ENCODE measurements at regions not wholly inside any gene's neighbourhood (a gene's known extent, or its start where the extent isn't known, plus 50 kb on each side); places are given as distances from the start of the nearest gene placed in this dataset.

GRCh38 chr14:22386924-22387775 is 201.9 kb downstream of the DAD1 start:
- CTCF ChIA-PET, result no interaction called here
- POLR2A ChIA-PET, result no interaction called here
- no peak overlapping the region for H3K4me3 Mint-ChIP-seq
- H3K4me1 Mint-ChIP-seq (ENCODE audit: low read depth), result no peaks in the 10 kb centered on the region
- H3K27me3 Mint-ChIP-seq, result no peaks in the 10 kb centered on the region
- no peaks in the 10 kb centered on the region for H3K36me3 Mint-ChIP-seq
- H3K9me3 Mint-ChIP-seq, result no peaks in the 10 kb centered on the region
- no peak overlapping the region for H3K27ac Mint-ChIP-seq
- intact Hi-C loops (cut with micrococcal nuclease), result no loop called here
- no peak for DNase-seq

DNA sequence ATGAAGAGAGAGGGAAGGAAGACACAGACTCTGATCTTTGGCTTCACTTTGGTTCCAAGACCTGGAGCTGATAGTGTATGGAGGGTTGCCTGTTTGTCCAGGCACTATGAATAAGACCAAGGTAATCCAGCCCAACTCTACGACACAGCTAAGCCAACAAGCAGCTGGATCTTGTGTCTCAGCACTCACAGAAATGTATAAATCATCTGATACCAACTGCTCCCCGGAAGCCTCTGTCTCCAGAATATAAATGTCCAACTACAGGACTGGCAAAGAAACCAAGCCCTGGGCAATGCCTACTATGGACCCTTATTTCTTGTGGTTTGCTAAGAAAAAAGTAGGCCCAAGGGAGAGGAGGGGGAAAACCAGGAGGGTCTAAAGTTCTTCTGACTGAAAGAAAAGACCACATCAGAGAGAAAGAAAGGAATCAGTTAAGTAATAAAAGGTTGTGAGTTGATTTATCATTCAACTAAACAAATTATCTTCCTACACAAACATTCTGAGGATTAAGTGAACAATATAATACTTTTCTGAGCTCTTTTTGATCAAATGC is 204.0 kb downstream of the DAD1 start:
- Mint-ChIP-seq H3K4me1 (ENCODE audit: low read depth) (no peaks in the 10 kb centered on the region), H3K9me3 (no peaks in the 10 kb centered on the region), H3K36me3 (no peaks in the 10 kb centered on the region), H3K27ac (no peak overlapping the region), H3K4me3 (no peak overlapping the region), H3K27me3 (no peaks in the 10 kb centered on the region)
- POLR2A ChIA-PET, result no interaction called here
- no peak for DNase-seq
- CTCF ChIA-PET, result no interaction called here
- intact Hi-C loops (cut with micrococcal nuclease), result no loop called here

GRCh38 chr14:22384167-22384549 is 204.9 kb downstream of the DAD1 start:
- Mint-ChIP-seq H3K36me3 (no peaks in the 10 kb centered on the region), H3K27ac (no peak overlapping the region), H3K27me3 (no peaks in the 10 kb centered on the region), H3K4me1 (ENCODE audit: low read depth) (no peaks in the 10 kb centered on the region), H3K9me3 (no peaks in the 10 kb centered on the region), H3K4me3 (no peak overlapping the region)
- no peak for DNase-seq
- CTCF ChIA-PET, result no interaction called here
- intact Hi-C loops (cut with micrococcal nuclease), result no loop called here
- POLR2A ChIA-PET, result no interaction called here

GRCh38 chr14:22383515-22384166 is 205.4 kb downstream of the DAD1 start:
- Mint-ChIP-seq H3K27me3 (no peaks in the 10 kb centered on the region), H3K36me3 (no peaks in the 10 kb centered on the region), H3K27ac (no peak overlapping the region), H3K9me3 (no peaks in the 10 kb centered on the region), H3K4me1 (ENCODE audit: low read depth) (no peaks in the 10 kb centered on the region), H3K4me3 (no peak overlapping the region)
- ChIA-PET CTCF (no interaction called here), POLR2A (no interaction called here)
- intact Hi-C loops (cut with micrococcal nuclease), result no loop called here
- no peak for DNase-seq

GRCh38 chr14:22382955-22383354 is 206.1 kb downstream of the DAD1 start:
- ChIA-PET CTCF (no interaction called here), POLR2A (no interaction called here)
- Mint-ChIP-seq H3K9me3 (no peaks in the 10 kb centered on the region), H3K36me3 (no peaks in the 10 kb centered on the region), H3K27me3 (no peaks in the 10 kb centered on the region), H3K4me1 (ENCODE audit: low read depth) (no peaks in the 10 kb centered on the region), H3K4me3 (no peak overlapping the region), H3K27ac (peak overlapping the region; percentile 28)
- DNase-seq, result no peak
- intact Hi-C loops (cut with micrococcal nuclease), result no loop called here

DNA sequence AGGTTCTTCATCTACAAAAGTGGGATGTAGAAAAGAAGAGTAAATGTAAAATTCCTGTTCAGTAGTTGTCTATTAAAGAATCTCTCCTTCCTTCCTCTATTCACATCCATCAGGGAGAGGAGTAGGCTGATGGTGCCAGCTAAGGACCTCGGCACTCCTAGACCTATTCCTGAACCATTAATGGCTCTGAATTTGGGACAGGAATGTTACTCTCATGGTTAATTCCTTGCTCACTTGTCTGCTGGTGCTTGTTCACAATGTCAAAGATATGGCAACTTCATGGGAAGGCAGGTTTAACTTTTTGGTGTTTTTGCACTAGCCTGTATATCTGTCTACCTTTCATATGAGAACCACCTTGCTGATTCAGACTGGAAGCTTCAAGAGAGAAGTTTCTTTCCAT is 206.6 kb downstream of the DAD1 start:
- CTCF ChIA-PET, result no interaction called here
- Mint-ChIP-seq H3K27me3 (no peaks in the 10 kb centered on the region), H3K4me3 (peak overlapping the region; percentile 16), H3K27ac (peak overlapping the region; percentile 28), H3K4me1 (ENCODE audit: low read depth) (no peaks in the 10 kb centered on the region), H3K36me3 (no peaks in the 10 kb centered on the region), H3K9me3 (no peaks in the 10 kb centered on the region)
- intact Hi-C loops (cut with micrococcal nuclease), result no loop called here
- no peak for DNase-seq
- POLR2A ChIA-PET, result no interaction called here

DNA sequence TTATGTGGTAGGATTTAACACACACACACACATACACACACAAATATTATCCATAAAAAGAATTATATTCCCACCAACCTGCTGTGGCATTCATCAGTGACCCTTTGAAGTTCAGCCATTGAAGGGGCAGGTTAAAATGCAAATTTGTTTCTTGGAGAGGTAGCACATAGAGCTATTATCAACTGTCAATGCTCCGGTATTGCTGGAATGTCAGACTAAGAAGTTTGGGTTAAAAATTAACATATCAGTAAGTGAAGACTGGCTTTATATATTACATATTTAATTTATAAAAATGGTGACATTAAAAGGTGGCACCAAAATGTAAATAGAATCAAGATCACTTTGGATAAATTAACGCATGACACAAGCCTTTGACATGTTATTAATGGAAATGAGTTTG is 207.3 kb downstream of the DAD1 start:
- Mint-ChIP-seq H3K9me3 (no peaks in the 10 kb centered on the region), H3K4me3 (no peak overlapping the region), H3K36me3 (no peaks in the 10 kb centered on the region), H3K27ac (no peak overlapping the region), H3K4me1 (ENCODE audit: low read depth) (no peaks in the 10 kb centered on the region), H3K27me3 (no peaks in the 10 kb centered on the region)
- intact Hi-C loops (cut with micrococcal nuclease), result no loop called here
- ChIA-PET POLR2A (no interaction called here), CTCF (no interaction called here)
- DNase-seq, result no peak

GRCh38 chr14:22381408-22381760 is 207.6 kb downstream of the DAD1 start:
- no peaks in the 10 kb centered on the region for H3K27me3 Mint-ChIP-seq
- ChIA-PET CTCF (interaction anchor here (0.9 kb wide), 1 partner anchor 61 kb away, joined by 3 read pairs; no protein-coding TSS in a partner anchor), POLR2A (no interaction called here)
- no peak overlapping the region for H3K27ac Mint-ChIP-seq
- H3K4me3 Mint-ChIP-seq, result no peak overlapping the region
- no peaks in the 10 kb centered on the region for H3K4me1 Mint-ChIP-seq (ENCODE audit: low read depth)
- intact Hi-C loops (cut with micrococcal nuclease), result no loop called here
- H3K9me3 Mint-ChIP-seq, result no peaks in the 10 kb centered on the region
- no peaks in the 10 kb centered on the region for H3K36me3 Mint-ChIP-seq
- no peak for DNase-seq

- DNase-seq, result no peak
- Mint-ChIP-seq H3K27me3 (no peaks in the 10 kb centered on the region), H3K9me3 (no peaks in the 10 kb centered on the region), H3K4me3 (no peak overlapping the region), H3K4me1 (ENCODE audit: low read depth) (no peaks in the 10 kb centered on the region), H3K27ac (peak overlapping the region; percentile 33), H3K36me3 (no peaks in the 10 kb centered on the region)
- ChIA-PET CTCF (interaction anchor here (0.9 kb wide), 1 partner anchor 61 kb away, joined by 3 read pairs; no protein-coding TSS in a partner anchor), POLR2A (no interaction called here)
- intact Hi-C loops (cut with micrococcal nuclease), result no loop called here
Observed at GRCh38 chr14:22380571-22381407, 208.2 kb downstream of the DAD1 start.

GRCh38 chr14:22379727-22380126 is 209.3 kb downstream of the DAD1 start:
- intact Hi-C loops (cut with micrococcal nuclease), result loop anchor here (5.0 kb wide), 1 partner anchor 62 kb away; no protein-coding TSS in a partner anchor
- CTCF ChIA-PET, result no interaction called here
- Mint-ChIP-seq H3K4me1 (ENCODE audit: low read depth) (no peaks in the 10 kb centered on the region), H3K9me3 (no peaks in the 10 kb centered on the region), H3K4me3 (no peak overlapping the region), H3K27ac (no peak overlapping the region), H3K36me3 (no peaks in the 10 kb centered on the region), H3K27me3 (no peaks in the 10 kb centered on the region)
- no peak for DNase-seq
- POLR2A ChIA-PET, result no interaction called here

GRCh38 chr14:22378181-22378580 is 210.8 kb downstream of the DAD1 start:
- POLR2A ChIA-PET, result no interaction called here
- Mint-ChIP-seq H3K4me3 (no peak overlapping the region), H3K4me1 (ENCODE audit: low read depth) (no peaks in the 10 kb centered on the region), H3K36me3 (no peaks in the 10 kb centered on the region), H3K27me3 (no peaks in the 10 kb centered on the region), H3K27ac (no peak overlapping the region), H3K9me3 (no peaks in the 10 kb centered on the region)
- CTCF ChIA-PET, result no interaction called here
- intact Hi-C loops (cut with micrococcal nuclease), result loop anchor here (5.0 kb wide), 1 partner anchor 61 kb away; no protein-coding TSS in a partner anchor
- DNase-seq, result no peak

GRCh38 chr14:22375321-22375930 is 213.6 kb downstream of the DAD1 start:
- H3K36me3 Mint-ChIP-seq, result no peaks in the 10 kb centered on the region
- intact Hi-C loops (cut with micrococcal nuclease), result loop anchor here (5.0 kb wide), 1 partner anchor 58 kb away; no protein-coding TSS in a partner anchor
- H3K27ac Mint-ChIP-seq, result no peak overlapping the region
- POLR2A ChIA-PET, result no interaction called here
- no peaks in the 10 kb centered on the region for H3K27me3 Mint-ChIP-seq
- CTCF ChIA-PET, result no interaction called here
- H3K9me3 Mint-ChIP-seq, result no peaks in the 10 kb centered on the region
- H3K4me3 Mint-ChIP-seq, result no peak overlapping the region
- DNase-seq, result no peak
- H3K4me1 Mint-ChIP-seq (ENCODE audit: low read depth), result no peaks in the 10 kb centered on the region
